ENCODE measurements at regions not wholly inside any gene's neighbourhood (a gene's known extent, or its start where the extent isn't known, plus 50 kb on each side); places are given as distances from the start of the nearest gene placed in this dataset.
"Not testable (repeated sequence)": the region's sequence is repeated elsewhere in the genome, so short reads cannot be mapped to it uniquely, and the experiment has no call there.

- no peaks in the 10 kb centered on the region for H3K27me3 ChIP-seq
- no peak for TF ChIP-seq CTCF (IDR thresholded peaks at IDR 0.05)
- no peaks in the 10 kb centered on the region for H3K4me1 ChIP-seq
- no peak overlapping the region for H3K27ac ChIP-seq
- no peaks in the 10 kb centered on the region for H3K9me3 ChIP-seq
- no peak overlapping the region for H3K4me3 ChIP-seq
- no peaks in the 10 kb centered on the region for H3K36me3 ChIP-seq
- no peak for DNase-seq (ENCODE audit: low spot score)
Observed at GRCh38 chr10:84599254-84599653, 270.9 kb downstream of the CCSER2 start.

- TF ChIP-seq CTCF (IDR thresholded peaks at IDR 0.05), result no peak
- Histone ChIP-seq H3K9me3 (no peaks in the 10 kb centered on the region), H3K4me1 (no peaks in the 10 kb centered on the region), H3K27me3 (no peaks in the 10 kb centered on the region), H3K4me3 (no peak overlapping the region), H3K27ac (no peak overlapping the region), H3K36me3 (no peaks in the 10 kb centered on the region)
- no peak for DNase-seq (ENCODE audit: low spot score)
Observed at GRCh38 chr10:84600947-84601346, 272.6 kb downstream of the CCSER2 start.

GRCh38 chr10:84602543-84602942, 274.2 kb downstream of the CCSER2 start:
- not testable (repeated sequence) for H3K36me3 ChIP-seq; H3K4me1 ChIP-seq; H3K4me3 ChIP-seq; DNase-seq (ENCODE audit: low spot score); H3K9me3 ChIP-seq; H3K27ac ChIP-seq; H3K27me3 ChIP-seq

GRCh38 chr10:84603971-84604370, 275.6 kb downstream of the CCSER2 start:
- TF ChIP-seq CTCF (IDR thresholded peaks at IDR 0.05), result no peak
- no peak for DNase-seq (ENCODE audit: low spot score)
- Histone ChIP-seq H3K4me3 (no peak overlapping the region), H3K27me3 (no peaks in the 10 kb centered on the region), H3K36me3 (no peaks in the 10 kb centered on the region), H3K4me1 (no peaks in the 10 kb centered on the region), H3K27ac (no peak overlapping the region), H3K9me3 (no peaks in the 10 kb centered on the region)

GRCh38 chr10:84605802-84606201, 277.4 kb downstream of the CCSER2 start:
- no peak for DNase-seq (ENCODE audit: low spot score)
- no peaks in the 10 kb centered on the region for H3K27me3 ChIP-seq
- TF ChIP-seq CTCF (IDR thresholded peaks at IDR 0.05), result no peak
- no peaks in the 10 kb centered on the region for H3K4me1 ChIP-seq
- no peaks in the 10 kb centered on the region for H3K36me3 ChIP-seq
- no peak overlapping the region for H3K27ac ChIP-seq
- no peak overlapping the region for H3K4me3 ChIP-seq
- H3K9me3 ChIP-seq, result no peaks in the 10 kb centered on the region

GRCh38 chr10:84606428-84606827, 278.0 kb downstream of the CCSER2 start:
- Histone ChIP-seq H3K36me3 (no peaks in the 10 kb centered on the region), H3K9me3 (no peaks in the 10 kb centered on the region), H3K4me3 (no peak overlapping the region), H3K4me1 (no peaks in the 10 kb centered on the region), H3K27me3 (no peaks in the 10 kb centered on the region), H3K27ac (no peak overlapping the region)
- TF ChIP-seq CTCF (IDR thresholded peaks at IDR 0.05), result no peak
- DNase-seq (ENCODE audit: low spot score), result no peak

Measured in right atrium auricular region (tissue), 2 donors.